Fibroblast of lung (primary cell): ENCODE measurements at regions not wholly inside any gene's neighbourhood (a gene's known extent, or its start where the extent isn't known, plus 50 kb on each side); places are given as distances from the start of the nearest gene placed in this dataset.

ENCODE experiments used
- DNase-seq, 2 donors: peaks; one replicate each; pipeline versions ENCODE4 v3.0.0 to v3.0.0-alpha.2; 2010; ENCODE audit warnings: low read depth in 2 of 2
- H2AFZ ChIP-seq: 2 replicates; pipeline ENCODE4 v1.5.1; 2012; ENCODE audit warnings: low read length, control low read depth, inconsistent platforms
- H3K27ac ChIP-seq: 2 replicates; pipeline ENCODE4 v1.5.1; 2011; ENCODE audit warnings: low read length, control low read depth; ENCODE audit not compliant: insufficient read depth
- H3K27me3 ChIP-seq: 2 replicates; pipeline ENCODE4 v1.5.1; 2011; ENCODE audit warnings: mild to moderate bottlenecking, low read length; ENCODE audit not compliant: control insufficient read depth, insufficient read depth
- H3K36me3 ChIP-seq: 2 replicates; pipeline ENCODE4 v1.5.1; 2011; ENCODE audit warnings: low read length; ENCODE audit not compliant: control insufficient read depth, insufficient read depth
- H3K4me1 ChIP-seq: 2 replicates; pipeline ENCODE4 v1.5.1; 2011; ENCODE audit warnings: low read length; ENCODE audit not compliant: control insufficient read depth, insufficient read depth; ENCODE audit errors: extremely low read depth
- H3K4me2 ChIP-seq: 2 replicates; pipeline ENCODE4 v1.5.1; 2011; ENCODE audit warnings: low read length, control low read depth; ENCODE audit not compliant: insufficient read depth; ENCODE audit errors: extremely low read depth
- H3K4me3 ChIP-seq, 4 experiments: fragments of 200-600 bp in 1 of 4; sonication (generic) in 1 of 4; replicated peaks in 1 of 4; 2 replicates each; pipeline ENCODE4 v1.5.1; 2011 to 2016; ENCODE audit warnings: low read length in 4 of 4, low read depth in 3 of 4, mild to moderate bottlenecking in 3 of 4, control low read depth in 2 of 4, inconsistent platforms in 1 of 4, mixed read lengths in 1 of 4; ENCODE audit not compliant: insufficient read depth in 1 of 4; ENCODE audit errors: control extremely low read depth in 1 of 4
- H3K79me2 ChIP-seq: 2 replicates; pipeline ENCODE4 v1.5.1; 2012; ENCODE audit warnings: mild to moderate bottlenecking, low read length, inconsistent platforms; ENCODE audit not compliant: control insufficient read depth, insufficient read depth
- H3K9ac ChIP-seq: 2 replicates; pipeline ENCODE4 v1.5.1; 2011; ENCODE audit warnings: mild to moderate bottlenecking, low read length, control low read depth; ENCODE audit not compliant: insufficient read depth
- H3K9me3 ChIP-seq: 2 replicates; pipeline ENCODE4 v1.5.1; 2012; ENCODE audit warnings: low read depth, low read length; ENCODE audit not compliant: control insufficient read depth, insufficient read depth
- H4K20me1 ChIP-seq: 2 replicates; pipeline ENCODE4 v1.5.1; 2011; ENCODE audit warnings: low read length; ENCODE audit not compliant: control insufficient read depth, insufficient read depth; ENCODE audit errors: extremely low read depth
- EZH2 ChIP-seq: IDR thresholded peaks from 2 replicates; pipeline ENCODE4 v1.5.1; 2012; ENCODE audit warnings: low read length, control low read depth, mild to moderate bottlenecking; ENCODE audit errors: missing control alignments
- TF ChIP-seq, protein P1 (sequence below), 2 donors: IDR thresholded peaks in 1 of 2; conservative IDR thresholded peaks in 1 of 2; 1 replicate in 1 of 2; 2 replicates in 1 of 2; pipeline ENCODE4 v1.5.1; 2011 to 2012; ENCODE audit warnings: low read length in 2 of 2, control low read depth in 1 of 2, inconsistent platforms in 1 of 2, low read depth in 1 of 2, mild to moderate bottlenecking in 1 of 2

DNA sequence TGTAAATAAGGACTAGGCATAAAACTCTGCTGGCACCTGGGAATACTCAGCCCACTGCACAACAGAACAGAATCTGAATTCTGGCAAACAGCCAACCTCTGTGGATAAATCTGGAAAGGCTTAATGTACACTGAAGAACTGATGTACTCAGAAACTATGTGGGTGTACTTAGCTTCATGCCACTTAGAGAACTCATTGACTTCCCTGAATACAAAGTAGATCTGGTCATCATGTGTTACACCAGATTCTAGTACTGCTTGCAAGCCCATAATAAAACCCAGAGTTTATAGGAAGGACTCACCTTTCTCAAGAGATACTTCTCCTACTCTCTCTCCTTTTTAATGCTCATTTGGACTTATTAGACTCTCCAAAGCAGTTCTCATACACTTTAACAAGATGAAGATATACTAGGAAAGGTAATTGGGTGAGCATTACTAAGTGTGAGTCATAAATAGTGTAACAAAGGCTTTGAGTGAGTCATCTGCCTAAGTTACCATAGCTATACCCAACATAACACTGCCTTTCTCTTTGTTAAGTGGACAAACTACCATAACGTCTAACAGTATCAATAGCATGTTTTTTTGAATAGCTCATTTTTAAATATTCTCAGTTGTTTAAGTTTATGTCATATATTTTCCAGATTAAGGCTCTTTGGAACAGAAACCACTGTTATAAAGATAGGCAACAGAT, 309.1 kb downstream of the MDFIC start:
- H3K4me1 ChIP-seq: peaks cover 4% of the 10 kb centered on the region
- H3K4me2 ChIP-seq: peak overlapping the region; percentile 48
- H3K4me3 ChIP-seq: no peak overlapping the region
- H2AFZ ChIP-seq: no peak overlapping the region
- TF ChIP-seq, protein P1, sequence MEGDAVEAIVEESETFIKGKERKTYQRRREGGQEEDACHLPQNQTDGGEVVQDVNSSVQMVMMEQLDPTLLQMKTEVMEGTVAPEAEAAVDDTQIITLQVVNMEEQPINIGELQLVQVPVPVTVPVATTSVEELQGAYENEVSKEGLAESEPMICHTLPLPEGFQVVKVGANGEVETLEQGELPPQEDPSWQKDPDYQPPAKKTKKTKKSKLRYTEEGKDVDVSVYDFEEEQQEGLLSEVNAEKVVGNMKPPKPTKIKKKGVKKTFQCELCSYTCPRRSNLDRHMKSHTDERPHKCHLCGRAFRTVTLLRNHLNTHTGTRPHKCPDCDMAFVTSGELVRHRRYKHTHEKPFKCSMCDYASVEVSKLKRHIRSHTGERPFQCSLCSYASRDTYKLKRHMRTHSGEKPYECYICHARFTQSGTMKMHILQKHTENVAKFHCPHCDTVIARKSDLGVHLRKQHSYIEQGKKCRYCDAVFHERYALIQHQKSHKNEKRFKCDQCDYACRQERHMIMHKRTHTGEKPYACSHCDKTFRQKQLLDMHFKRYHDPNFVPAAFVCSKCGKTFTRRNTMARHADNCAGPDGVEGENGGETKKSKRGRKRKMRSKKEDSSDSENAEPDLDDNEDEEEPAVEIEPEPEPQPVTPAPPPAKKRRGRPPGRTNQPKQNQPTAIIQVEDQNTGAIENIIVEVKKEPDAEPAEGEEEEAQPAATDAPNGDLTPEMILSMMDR (conservative IDR thresholded peaks at IDR 0.05 in 1 of 2, IDR thresholded peaks at IDR 0.05 in 1 of 2; ENCODE audit: low read depth in 1 of 2, low read length in 2 of 2): no peak
- no peak for TF ChIP-seq EZH2
- peak overlapping the region; percentile 82 for H3K27ac ChIP-seq
- no peak overlapping the region for H3K9ac ChIP-seq
- DNase-seq: peak; percentile 92 to 96
- H3K9me3 ChIP-seq: no peaks in the 10 kb centered on the region
- no peaks in the 10 kb centered on the region for H3K79me2 ChIP-seq
- no peaks in the 10 kb centered on the region for H3K27me3 ChIP-seq
- H3K36me3 ChIP-seq: no peaks in the 10 kb centered on the region
- H4K20me1 ChIP-seq: no peaks in the 10 kb centered on the region

DNA sequence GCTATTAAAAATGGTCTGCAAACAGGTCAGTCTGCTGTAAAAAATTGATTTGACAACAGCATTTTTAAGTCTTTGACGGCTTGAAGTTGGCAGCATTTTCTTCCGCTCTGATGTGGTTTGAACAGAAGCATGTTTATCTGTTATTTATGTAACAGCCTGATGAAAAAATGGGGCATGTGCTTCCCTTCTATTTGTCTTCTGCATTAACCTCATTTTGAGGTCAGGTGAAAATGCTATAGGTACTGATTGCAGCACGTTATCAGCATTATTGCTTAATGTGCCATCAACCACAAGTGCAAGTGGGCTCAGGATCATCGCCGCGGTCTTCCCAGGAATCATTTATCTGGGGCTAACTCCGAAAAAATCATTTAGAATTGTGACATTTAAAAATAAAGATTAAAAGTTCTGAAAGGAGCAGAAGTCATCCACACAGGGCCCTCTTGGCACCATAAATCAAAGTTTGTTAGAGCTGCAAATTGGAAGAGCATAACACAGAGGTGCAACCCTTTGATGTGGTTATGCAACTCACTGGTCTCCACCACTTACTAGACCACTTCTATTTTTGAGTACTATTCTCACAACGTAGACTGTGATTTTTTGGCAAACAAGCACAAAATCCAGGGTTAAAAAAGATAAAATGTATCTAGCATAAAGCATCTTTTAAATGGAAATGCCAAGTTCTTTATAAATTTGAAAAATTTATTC, 307.7 kb downstream of the MDFIC start:
- no peak overlapping the region for H3K4me2 ChIP-seq
- no peak overlapping the region for H3K4me3 ChIP-seq
- H2AFZ ChIP-seq: no peak overlapping the region
- no peaks in the 10 kb centered on the region for H4K20me1 ChIP-seq
- H3K9me3 ChIP-seq: no peaks in the 10 kb centered on the region
- DNase-seq: peak; percentile 23 to 96
- H3K79me2 ChIP-seq: no peaks in the 10 kb centered on the region
- no peaks in the 10 kb centered on the region for H3K36me3 ChIP-seq
- no peak overlapping the region for H3K9ac ChIP-seq
- no peak for TF ChIP-seq EZH2
- TF ChIP-seq, protein P1 (conservative IDR thresholded peaks at IDR 0.05 in 1 of 2, IDR thresholded peaks at IDR 0.05 in 1 of 2; ENCODE audit: low read depth in 1 of 2, low read length in 2 of 2): no peak
- no peak overlapping the region for H3K27ac ChIP-seq
- H3K27me3 ChIP-seq: no peaks in the 10 kb centered on the region
- peaks cover 4% of the 10 kb centered on the region for H3K4me1 ChIP-seq

DNA sequence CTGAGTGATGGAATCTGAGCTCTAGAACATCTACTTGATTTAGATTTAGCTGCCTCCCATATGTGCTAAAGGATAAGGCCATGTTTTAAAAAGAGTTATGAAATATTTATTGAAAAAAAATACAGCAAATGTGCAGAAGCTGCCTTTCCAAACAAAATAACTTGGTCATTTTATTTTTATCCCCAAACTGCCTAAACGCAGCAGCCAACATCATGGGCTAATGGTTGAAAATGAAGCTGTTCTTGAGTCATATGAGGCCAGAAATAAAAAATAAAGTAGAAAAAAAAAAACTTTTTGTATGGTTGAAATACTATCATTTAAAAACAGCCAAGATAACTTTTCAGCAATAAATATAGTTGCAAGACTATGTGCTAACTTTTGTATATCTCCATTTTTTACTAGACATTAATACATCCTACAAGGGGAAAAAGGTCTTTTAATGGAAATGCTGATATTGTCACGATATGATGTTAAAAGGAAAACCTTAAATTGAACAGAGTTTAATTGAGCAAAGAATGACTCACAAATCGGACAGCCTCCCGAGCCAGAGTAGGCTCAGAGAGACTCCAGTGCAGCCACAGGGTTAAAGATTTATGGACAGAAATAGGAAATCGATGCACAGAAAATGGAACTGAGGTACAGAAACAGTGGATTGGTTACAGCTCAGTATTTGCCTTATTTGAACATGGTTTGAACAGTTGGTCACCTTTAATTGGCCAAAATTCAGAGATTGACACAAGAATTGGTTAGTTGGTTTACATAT, 305.8 kb downstream of the MDFIC start:
- no peak overlapping the region for H2AFZ ChIP-seq
- DNase-seq: no peak
- H3K4me2 ChIP-seq: no peak overlapping the region
- H3K9me3 ChIP-seq: no peaks in the 10 kb centered on the region
- H3K79me2 ChIP-seq: no peaks in the 10 kb centered on the region
- no peaks in the 10 kb centered on the region for H3K36me3 ChIP-seq
- TF ChIP-seq, protein P1 (conservative IDR thresholded peaks at IDR 0.05 in 1 of 2, IDR thresholded peaks at IDR 0.05 in 1 of 2; ENCODE audit: low read depth in 1 of 2, low read length in 2 of 2): no peak
- TF ChIP-seq EZH2: no peak
- no peaks in the 10 kb centered on the region for H3K27me3 ChIP-seq
- peaks cover 4% of the 10 kb centered on the region for H3K4me1 ChIP-seq
- H3K4me3 ChIP-seq: no peak overlapping the region
- H3K9ac ChIP-seq: no peak overlapping the region
- no peak overlapping the region for H3K27ac ChIP-seq
- no peaks in the 10 kb centered on the region for H4K20me1 ChIP-seq
